Neutrophil (primary cell): ENCODE measurements at regions not wholly inside any gene's neighbourhood (a gene's known extent, or its start where the extent isn't known, plus 50 kb on each side); places are given as distances from the start of the nearest gene placed in this dataset.

Experiments
- H3K27ac ChIP-seq: fragments of 200-600 bp; sonication (generic); 2 replicates; pipeline ENCODE4 v1.5.1; 2016; ENCODE audit warnings: mild to moderate bottlenecking, moderate library complexity
- H3K27me3 ChIP-seq: fragments of 200-600 bp; sonication (generic); 2 replicates; pipeline ENCODE4 v1.6.0; 2016; ENCODE audit warnings: mild to moderate bottlenecking
- H3K36me3 ChIP-seq: fragments of 200-600 bp; sonication (generic); 2 replicates; pipeline ENCODE4 v1.5.1; 2017
- H3K4me1 ChIP-seq, 2 experiments: fragments of 200-600 bp in 1 of 2; sonication (generic) in 1 of 2; 1 replicate in 1 of 2; 2 replicates in 1 of 2; pipeline versions ENCODE4 v1.5.1 to v1.6.1; 2013 to 2016; ENCODE audit warnings: low read depth in 1 of 2, low read length in 1 of 2, mild to moderate bottlenecking in 1 of 2, moderate library complexity in 1 of 2; ENCODE audit not compliant: control insufficient read depth in 1 of 2, insufficient read depth in 1 of 2
- H3K4me3 ChIP-seq, 2 experiments: fragments of 200-600 bp in 1 of 2; sonication (generic) in 1 of 2; 1 replicate in 1 of 2; 2 replicates in 1 of 2; pipeline ENCODE4 v1.5.1; 2013 to 2016; ENCODE audit warnings: low read depth in 1 of 2, low read length in 1 of 2, mild to moderate bottlenecking in 1 of 2, moderate library complexity in 1 of 2
- H3K9me3 ChIP-seq: fragments of 200-600 bp; sonication (generic); 2 replicates; pipeline ENCODE4 v1.5.1; 2016
- CTCF ChIP-seq: fragments of 200-600 bp; sonication (generic); IDR thresholded peaks from 2 replicates; pipeline ENCODE4 v1.5.1; 2016; ENCODE audit warnings: antibody characterized with exemption

- Histone ChIP-seq H3K36me3 (no peaks in the 10 kb centered on the region), H3K27me3 (no peaks in the 10 kb centered on the region), H3K9me3 (no peaks in the 10 kb centered on the region), H3K4me1 (no peaks in the 10 kb centered on the region), H3K4me3 (no peak overlapping the region), H3K27ac (no peak overlapping the region)
- no peak for TF ChIP-seq CTCF
Measured at GRCh38 chr15:62338497-62338896, 173.4 kb upstream of the C2CD4B start.

GRCh38 chr15:62342959-62343358 is 177.9 kb upstream of the C2CD4B start:
- no peak for TF ChIP-seq CTCF
- H3K4me1 ChIP-seq: no peaks in the 10 kb centered on the region
- H3K9me3 ChIP-seq: no peaks in the 10 kb centered on the region
- H3K27me3 ChIP-seq: no peaks in the 10 kb centered on the region
- H3K36me3 ChIP-seq: no peaks in the 10 kb centered on the region
- no peak overlapping the region for H3K4me3 ChIP-seq
- no peak overlapping the region for H3K27ac ChIP-seq

- H3K9me3 ChIP-seq: no peaks in the 10 kb centered on the region
- H3K27ac ChIP-seq: no peak overlapping the region
- H3K4me3 ChIP-seq: no peak overlapping the region
- H3K4me1 ChIP-seq: no peaks in the 10 kb centered on the region
- no peak for TF ChIP-seq CTCF
- H3K36me3 ChIP-seq: no peaks in the 10 kb centered on the region
- H3K27me3 ChIP-seq: no peaks in the 10 kb centered on the region
Measured at GRCh38 chr15:62343397-62343796, 178.3 kb upstream of the C2CD4B start.

- Histone ChIP-seq H3K4me3 (no peak overlapping the region), H3K9me3 (no peaks in the 10 kb centered on the region), H3K27me3 (no peaks in the 10 kb centered on the region), H3K4me1 (peaks cover 4 to 7% of the 10 kb centered on the region in 2 experiments), H3K27ac (no peak overlapping the region), H3K36me3 (no peaks in the 10 kb centered on the region)
- TF ChIP-seq CTCF: no peak
Measured at GRCh38 chr15:62344806-62345539, 179.9 kb upstream of the C2CD4B start.

- H3K4me1 ChIP-seq: peaks cover 4 to 10% of the 10 kb centered on the region in 2 experiments
- no peak overlapping the region for H3K27ac ChIP-seq
- no peaks in the 10 kb centered on the region for H3K9me3 ChIP-seq
- H3K36me3 ChIP-seq: no peaks in the 10 kb centered on the region
- TF ChIP-seq CTCF: no peak
- H3K4me3 ChIP-seq: no peak overlapping the region
- no peaks in the 10 kb centered on the region for H3K27me3 ChIP-seq
Measured at GRCh38 chr15:62346168-62346567, 181.1 kb upstream of the C2CD4B start.
